ENCODE measurements at regions not wholly inside any gene's neighbourhood (a gene's known extent, or its start where the extent isn't known, plus 50 kb on each side); places are given as distances from the start of the nearest gene placed in this dataset.
A peak's percentile ranks its signal among the peaks of the same experiment; 100 is the strongest.
"Not testable (repeated sequence)": the region's sequence is repeated elsewhere in the genome, so short reads cannot be mapped to it uniquely, and the experiment has no call there.

DNA sequence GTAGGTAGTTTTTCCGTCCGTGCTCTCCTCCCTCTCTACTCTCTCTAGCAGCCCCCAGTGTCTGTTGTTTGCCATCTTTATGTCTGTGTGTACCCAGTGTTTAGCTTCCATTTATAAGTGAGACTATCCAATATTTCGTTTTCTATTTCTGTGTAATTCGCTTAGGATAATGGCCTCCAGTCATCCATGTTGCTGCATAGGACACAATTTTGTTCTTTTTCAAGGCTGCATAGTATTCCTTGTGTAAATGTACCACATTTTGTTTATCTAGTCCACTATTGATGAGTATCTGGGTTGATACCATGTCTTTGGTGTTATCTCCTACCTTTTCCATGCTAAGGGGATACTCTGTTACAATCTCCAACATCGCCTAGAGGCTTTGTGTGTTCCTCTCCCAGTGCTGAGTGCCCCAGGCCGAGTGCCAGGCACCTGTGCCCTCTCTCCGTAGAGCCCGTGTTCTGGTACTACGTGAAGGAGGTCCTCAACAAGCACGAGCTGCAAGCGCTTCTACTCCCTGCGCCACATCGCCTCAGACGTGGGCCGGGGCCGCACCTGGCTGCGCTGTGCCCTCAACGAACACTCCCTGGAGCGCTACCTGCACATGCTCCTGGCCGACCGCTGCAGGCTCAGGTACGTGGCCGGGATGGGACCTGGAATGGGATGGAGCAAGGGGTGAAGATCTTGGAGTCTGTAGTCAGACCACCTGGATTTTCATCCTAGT is 51.0 kb downstream of the NPIPB11 start:
- not testable (repeated sequence) for DNase-seq

DNA sequence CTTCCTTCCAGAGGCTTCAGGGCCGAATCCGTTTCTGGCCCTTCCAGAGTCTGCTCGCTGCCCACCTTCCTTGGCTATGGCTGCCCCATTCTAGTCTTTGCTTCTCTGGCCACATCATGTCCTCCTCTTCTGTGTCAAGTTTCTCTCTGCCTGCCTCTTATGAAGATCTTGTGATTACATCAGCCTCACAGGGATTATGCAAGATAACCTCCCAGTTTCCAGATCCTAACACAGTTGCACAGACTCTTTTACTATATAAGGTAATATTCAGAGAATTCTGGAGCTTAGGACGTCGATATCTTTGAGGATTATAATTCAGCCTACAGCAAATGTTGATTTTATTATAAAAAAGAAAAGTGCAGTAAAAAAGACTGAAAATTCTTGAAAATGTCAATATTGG is 52.1 kb downstream of the NPIPB11 start:
- not testable (repeated sequence) for DNase-seq

DNA sequence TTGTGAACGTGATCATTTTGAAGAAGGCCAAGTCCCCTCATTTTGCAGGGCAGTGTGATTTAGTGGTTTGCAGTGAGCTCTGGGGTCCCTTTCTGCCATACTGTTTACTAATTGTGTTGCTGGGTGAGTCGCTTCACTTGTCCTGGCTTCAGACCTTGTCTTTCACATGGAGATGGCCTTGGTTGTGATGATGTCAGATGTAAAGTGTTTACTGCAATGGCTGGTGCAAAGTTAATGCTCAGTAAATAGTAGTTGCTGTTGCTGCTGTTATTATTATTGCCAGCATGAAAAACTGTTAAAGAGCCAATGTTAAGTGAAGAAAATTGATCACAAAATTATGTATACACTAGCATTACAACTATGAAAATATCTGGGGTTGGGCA is 53.9 kb downstream of the NPIPB11 start:
- not testable (repeated sequence) for DNase-seq

DNA sequence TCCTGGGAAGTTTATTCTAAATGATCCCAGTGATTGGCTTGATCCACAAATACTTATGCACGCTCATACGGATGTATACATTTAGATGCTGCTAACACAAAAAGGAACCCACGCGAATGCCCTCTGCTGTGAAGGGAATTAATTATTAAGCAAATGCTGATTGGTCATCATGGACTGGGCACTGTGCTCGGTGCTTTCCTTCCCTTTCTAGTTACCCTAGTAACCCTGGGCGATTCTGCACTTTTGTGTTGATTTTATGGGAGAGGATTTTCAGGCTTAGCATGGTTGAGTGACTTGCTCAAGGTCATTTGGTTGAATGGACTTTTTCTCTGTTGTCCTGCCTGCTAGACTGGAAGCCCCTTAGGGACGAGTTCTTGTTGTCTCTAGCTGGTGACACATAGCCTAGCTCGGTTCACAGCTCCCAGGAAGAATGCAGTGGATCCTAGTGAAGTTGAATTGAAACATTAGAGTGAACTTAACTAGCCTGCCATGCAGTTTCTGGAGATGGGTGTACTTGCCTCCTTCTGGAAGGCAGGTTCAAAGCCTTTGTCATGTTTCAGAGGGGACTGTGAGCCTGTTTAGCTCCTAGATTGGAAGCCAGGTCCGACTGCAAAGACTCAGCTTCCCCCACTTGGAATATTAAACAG is 54.4 kb downstream of the NPIPB11 start:
- DNase-seq = not testable (repeated sequence)

DNA sequence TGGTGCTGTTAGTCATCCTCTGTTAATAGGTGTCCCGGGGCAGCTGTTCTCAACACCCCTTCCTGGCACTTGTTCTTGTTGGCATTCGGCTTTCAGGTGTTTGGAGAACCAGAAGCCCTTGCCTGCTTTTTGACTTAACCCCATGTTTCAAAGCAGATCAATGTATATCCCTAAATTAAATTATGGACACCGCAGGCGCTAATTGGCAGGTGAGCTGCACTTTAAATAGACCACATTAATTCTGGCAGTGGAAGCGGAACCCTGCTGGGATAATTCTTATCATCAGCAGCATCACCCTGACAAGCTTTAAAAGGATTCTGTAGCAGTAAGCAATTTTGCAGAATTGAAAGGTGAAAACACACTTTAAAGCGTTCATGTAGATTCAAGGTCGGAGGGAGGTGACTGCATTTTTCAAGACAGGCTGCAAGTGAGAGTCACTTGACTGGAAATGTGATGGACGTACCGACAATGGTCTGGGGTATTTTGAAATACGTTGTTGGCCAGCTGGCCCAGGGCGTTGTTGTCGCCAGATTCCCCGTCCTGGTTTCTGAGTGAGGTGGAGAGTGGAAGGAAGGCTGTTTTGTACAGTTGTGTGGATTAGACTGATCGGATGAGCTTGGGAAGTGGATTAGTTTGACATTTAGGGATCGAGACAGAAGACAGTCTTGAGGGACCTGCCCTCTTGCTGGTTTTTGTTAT is 55.1 kb downstream of the NPIPB11 start:
- DNase-seq = not testable (repeated sequence)

DNA sequence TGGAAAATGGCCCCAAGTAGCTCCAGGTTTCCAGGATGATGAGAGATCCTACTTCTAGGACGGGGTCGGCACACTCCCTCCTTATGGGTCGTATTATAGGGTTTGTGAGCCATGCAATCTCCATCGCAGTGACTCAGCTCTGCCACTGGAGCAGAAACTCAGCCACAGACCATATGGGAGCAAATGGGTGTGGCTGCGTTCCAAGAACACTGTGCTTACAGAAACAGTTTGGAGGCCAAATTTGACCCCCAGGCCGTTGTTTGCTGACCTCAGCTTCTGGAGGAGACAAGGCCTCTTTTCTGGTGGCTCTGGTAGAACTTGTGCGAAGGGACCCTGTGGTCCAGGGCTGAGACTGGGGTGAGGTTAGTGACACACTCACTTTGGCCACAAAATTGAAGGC is 56.5 kb downstream of the NPIPB11 start:
- DNase-seq = not testable (repeated sequence)

DNA sequence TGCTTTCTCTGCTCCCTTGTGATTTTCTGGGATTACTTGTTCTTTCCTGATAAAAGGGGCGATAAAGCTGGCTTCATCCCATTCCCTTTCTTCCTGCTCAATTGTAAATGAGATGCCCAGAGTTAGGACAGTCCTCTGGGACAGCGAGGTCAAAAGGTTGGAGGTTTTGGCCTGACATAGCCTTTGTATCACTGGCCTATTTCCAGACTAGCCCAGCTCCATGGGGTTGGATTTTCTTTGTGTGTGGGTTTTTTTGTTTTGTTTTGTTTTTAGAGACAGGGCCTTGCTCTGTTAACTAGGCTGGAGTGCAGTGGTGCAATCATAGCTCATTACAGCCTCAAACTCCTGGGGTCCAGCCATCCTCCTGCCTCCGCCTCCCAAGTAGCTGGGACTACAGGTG is 57.8 kb downstream of the NPIPB11 start:
- DNase-seq = not testable (repeated sequence)

DNA sequence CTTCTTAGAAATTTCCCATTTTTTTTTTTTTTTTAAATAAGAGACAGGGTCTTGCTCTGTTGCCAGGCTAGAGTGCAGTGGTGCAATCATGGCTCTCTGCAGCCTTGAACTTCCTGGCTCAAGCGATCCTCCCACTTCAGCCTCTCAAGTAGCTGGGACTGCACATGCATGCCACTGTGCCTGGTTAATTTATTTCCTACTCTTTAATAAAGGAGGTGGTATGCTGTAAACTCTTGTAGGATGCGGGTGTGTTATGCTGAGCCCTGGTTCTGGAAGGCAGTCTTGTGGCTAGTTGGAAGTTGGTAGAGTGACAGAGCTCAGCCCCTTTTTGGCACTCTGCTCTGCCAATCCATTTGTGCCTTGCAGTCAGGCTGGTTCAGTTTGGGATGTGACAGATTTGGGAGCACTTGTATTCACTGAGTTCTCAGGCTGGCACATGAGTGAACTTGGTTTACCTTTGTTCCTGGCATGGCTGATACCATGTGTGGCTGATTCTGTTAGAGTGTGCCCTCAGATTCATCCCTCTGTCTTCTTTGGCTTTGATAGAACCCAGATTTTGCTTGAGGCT is 58.3 kb downstream of the NPIPB11 start:
- DNase-seq = not testable (repeated sequence)

DNA sequence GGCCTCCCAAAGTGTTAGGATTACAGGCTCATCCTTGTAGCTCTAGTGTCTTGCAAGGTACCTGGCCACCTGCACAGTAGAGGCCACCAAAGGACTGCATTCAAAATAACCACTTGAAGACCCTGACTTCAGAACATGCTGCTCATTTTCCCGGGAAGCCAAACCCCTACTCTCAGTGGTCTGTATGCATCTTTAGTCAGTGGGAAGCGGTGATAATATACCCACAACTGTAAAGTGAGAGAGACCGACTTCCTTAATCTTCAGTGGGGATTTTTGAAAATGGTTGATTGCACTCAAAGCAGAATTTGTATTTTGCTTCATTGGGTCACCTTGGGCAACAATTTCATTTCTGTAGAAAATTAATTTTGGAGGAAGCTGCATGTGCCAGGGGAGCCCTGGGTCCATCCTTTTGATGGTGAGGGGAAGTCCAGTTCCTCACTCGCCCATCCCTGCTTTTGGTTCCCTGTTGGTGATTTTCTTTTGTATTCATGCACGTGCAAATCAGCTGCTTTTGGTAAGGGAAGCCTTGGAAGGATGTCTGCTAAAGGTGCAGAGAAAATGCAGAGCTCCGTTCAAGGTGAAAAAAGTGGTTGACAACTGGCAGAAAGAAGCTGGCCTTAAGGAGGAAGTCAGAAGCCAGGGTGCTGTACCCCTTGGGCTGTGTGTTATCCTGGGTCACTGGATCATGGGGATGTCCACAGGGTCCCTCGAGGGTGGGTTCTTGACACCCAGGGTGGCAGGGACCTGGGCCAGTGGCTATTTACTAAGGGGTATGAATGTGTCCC is 59.5 kb downstream of the NPIPB11 start:
- DNase-seq = peak in 1 of 2 donors; percentile 18

DNA sequence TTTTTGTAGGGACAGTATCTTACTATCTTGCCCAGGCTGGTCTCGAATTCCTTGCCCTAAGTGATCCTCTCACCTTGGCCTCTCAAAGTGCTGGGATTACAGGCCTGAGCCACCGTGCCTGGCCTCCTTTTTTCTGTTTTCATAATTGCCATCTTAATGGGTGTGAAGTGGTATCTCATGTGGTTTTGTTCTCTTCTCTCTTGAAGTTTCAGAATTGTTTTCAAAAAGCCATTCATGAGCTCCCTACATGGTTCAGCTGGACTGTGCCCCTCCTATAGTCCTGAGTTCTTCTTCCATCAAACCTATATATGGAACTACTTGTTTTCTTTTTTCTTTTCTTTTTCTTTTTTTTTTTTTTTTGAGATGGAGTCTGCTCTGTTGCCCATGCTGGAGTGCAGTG is 60.3 kb downstream of the NPIPB11 start:
- DNase-seq = not testable (repeated sequence)

DNA sequence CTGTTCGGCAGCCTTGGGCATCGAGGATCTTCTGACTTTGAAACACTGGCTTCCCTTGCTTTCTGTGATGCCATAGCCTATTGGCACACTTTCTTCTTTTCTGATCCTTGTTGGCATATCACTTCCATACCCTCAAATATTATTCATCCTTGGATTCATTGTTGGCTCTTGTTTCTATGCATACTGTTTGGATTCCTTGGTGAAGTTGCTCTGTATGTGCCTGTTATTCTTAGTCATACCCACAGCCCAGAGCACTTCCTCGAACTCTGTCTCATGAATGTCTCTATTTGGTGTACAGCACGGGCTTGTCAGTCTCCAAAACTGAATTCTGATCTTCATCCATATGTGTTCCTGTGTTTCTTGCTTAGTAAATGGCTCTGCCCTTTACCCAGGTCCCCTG is 63.6 kb downstream of the NPIPB11 start:
- not testable (repeated sequence) for DNase-seq

DNA sequence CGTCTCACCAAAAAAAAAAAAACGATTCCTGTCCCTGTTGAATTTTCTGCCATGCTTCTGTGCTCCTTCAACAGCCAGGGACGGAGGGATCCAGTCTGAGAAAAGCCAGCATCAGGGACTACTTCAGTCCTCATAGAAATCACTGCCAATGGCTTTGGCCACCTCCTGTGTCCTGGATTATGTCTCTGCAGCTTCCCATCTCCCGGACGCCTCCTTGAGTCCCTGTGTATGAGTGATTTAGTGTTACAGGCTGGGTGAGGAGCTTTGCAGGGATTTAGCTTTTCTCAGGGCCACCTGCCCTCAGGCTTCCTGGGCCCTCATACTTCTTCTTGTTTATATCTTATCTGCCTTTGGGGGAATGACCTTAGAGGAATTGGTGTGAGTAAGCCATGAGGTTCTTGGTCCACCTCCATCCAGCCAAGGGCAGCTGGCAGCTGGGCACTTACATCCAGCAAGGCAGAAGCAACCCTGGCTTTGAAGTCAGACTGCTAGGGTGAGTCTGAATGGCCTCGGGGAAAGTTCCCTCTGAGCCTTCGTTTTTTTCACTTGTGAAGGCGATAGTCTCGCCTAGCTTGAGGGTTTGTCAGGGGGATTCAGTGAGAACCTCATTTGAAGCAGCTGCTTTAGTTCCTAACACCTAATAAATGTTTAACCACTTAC is 65.6 kb downstream of the NPIPB11 start:
- DNase-seq = not testable (repeated sequence)

DNA sequence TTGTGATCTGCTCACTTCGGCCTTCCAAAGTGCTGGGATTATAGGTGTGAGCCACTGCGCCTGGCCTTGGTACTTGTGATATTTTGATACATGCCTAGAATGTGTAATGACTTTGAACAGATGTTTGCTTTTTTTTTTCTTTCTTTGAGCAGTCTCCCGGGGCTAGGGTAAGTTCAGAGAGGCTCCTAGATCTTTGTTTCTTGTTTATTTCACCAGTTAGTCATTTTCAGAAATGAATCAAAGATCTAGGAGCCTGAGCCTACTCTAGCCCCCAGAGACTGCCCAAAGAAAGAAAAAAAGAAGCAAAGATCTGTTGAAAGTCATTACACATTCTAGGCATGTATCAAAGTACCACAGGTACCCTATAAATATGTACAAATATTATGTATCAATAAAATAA is 66.3 kb downstream of the NPIPB11 start:
- not testable (repeated sequence) for DNase-seq

DNA sequence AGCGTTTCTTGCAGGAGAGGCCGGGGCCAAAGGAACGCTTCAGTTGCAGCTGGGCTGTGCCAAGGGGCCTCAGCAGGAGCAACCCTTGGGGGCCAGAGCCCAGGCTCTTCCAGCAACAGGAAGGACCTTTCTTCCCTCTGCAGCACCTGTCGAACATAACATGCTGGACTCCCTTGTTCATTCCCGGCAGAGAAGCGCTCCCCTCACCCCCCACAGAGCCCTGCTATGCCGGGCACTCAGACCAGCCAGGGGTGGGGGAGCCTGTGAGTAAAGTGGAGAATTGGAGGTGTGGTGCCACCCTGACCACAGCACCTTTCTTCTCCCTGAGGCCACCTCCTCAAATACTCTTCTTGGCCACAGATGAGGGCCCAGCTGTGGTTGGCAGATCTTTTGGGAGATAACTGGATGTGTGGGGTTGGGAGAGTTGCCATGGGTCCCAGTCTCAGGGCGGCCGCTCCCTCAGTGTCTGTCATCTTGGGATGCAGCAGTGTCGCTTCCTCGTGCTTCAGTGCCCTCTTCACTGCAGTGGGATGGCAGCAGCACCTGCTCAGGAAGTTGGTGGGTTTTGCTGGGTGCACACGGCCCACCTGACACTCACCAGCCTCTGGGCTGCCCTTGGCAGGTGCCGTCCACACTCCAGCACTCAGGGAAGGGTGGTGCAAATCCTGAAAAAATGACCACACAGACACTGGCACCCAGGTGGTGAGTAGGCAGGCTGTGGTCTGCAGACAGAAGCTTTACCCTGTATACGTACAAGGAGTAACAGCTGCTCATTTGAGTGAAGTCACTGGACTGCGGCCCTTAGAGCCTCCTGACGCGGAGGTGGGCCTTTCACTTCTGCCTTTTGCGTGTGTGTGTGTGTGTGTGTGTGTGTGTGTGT is 67.5 kb downstream of the NPIPB11 start:
- peak in 1 of 2 donors; percentile 83 for DNase-seq

DNA sequence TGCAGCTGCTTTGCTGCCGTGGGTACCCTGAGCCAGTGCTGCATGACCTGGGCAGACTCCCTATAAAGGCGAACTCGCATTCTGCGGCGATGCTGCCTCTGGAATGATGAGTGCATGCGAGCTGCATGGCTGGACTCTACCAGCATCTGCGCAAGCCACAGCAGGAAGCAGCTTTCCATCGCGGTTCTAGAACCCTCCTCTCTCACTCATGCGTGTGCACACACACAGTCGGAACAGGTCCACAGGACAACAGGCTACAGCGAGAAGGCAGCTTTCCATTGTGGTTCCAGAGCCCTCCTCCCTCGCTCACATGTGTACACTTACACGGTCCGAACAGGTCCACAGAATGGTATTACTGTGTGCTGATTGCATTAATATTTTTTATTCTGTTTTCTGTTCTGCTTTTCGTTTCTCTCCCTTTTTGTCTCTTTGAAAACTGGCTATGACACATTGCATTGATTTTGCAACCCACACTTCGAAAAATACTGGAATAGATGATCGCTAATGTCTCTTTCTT is 69.1 kb downstream of the NPIPB11 start:
- DNase-seq = peak in 1 of 2 donors; percentile 26

DNA sequence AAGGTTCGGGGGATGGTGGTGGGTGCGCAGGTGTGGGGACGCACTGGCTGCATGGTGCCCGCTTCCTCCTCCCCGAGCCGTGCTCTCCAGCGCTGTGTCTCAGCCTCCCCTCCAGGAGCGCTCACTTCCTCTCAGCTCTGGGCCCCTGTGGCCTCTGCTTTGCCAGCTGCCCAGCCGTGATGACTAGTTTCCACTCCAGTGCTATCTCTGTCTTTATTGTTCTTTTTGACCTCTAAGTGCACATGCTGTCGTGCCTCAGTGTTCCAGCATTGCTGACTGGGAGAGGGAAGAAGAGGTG is 71.0 kb downstream of the NPIPB11 start:
- peak in 1 of 2 donors; percentile 31 for DNase-seq

DNA sequence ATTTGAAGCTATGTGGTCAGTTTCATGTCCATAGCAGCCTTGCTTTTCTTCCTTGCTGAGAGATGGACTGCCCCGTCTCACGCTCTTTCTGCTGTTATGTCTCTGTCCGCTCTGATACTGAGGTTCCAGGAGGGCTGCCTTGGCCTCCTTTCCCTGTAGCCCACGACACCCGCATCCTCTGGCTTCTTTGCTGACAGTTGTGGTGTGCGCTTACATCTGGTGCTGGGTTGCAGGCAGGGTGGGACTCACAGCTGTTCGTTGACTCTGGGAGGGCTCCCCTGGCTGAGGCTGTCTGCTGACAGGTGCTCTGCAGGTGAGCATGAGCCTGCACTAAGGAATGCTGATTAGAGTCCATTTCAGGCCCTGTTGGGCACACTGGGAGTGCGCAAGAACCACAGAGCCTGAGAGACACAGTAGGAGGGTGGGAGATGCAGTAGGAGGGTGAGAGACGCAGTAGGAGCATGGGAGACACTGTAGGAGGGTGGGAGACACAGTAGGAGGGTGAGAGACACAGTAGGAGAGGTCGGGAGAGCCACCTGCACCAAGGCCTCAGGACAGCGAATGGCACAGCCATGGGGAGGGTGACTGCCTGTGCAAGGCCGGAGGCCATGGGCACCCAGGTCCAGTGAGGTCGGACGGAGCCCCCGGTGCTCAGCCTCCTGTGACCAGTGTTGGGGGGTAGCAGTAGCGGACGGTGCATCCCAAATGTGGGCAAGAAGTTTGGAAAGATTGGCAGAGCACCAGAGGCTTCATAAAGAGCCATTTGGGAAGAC is 71.5 kb downstream of the NPIPB11 start:
- DNase-seq = not testable (repeated sequence)

DNA sequence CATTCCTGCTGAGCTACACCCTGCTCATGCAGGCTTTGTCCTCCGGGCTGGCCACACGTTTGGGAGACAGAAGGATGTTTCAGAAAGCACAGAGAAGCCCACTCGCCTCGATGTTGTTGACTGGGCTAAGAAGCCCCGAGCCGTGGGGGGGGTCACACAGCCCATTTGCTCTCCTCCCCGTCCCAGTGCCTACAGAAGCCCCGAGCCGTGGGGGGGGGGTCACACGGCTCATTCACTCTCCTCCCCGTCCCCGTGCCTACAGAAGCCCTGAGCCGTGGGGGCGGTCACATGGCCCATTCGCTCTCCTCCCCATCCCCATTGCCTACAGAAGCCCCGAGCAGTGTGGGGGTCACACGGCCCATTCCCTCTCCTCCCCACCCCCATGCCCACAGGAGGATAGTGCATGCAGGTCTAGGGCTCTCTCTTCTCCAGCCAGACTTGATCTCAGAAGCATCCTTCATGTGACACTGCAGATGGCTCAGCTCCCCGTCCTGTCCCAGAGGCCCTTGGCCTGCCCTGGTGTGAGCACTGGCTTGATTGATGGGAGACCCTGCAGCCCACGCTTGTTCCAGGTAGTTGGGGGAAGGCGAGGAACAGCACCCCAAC is 72.9 kb downstream of the NPIPB11 start:
- not testable (repeated sequence) for DNase-seq

DNA sequence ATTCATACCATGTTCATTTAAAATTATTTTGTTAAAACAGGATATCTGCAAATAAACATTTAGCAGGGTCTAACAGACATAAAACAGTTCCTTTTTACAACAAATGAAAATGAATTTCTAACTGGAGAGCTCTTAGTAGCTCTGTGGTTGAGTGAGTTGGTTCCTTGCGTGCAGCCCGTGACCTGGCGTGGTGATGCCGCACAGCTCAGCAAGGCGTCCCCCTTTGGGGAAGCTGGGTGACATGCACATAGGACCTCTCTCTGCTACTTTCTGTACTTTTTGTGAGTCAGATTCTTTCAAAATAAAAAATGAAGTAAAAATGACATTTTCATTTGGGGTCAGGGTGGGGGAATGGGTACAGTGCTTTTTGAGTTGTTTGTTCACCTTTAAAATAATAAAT is 75.9 kb downstream of the NPIPB11 start:
- DNase-seq = not testable (repeated sequence)

DNA sequence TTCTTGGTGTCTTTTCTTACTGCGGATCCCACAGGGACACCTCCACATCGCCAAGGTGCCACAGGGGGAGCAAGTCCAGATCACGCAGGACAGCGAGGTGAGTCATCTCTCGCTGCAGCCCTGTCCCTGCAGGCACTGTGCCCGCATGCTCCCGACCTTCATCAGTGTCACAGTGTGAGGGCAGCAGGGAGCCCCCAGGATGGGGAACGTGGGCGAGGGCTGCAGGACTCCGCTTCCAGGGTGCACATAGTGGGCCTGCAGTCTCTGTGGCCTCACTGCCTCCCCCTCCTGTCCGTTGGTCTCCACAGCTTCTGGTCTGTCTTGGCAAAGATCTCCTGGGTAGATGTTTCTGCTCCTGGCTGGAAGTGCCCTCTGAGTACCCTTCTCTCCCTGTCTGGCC is 78.0 kb downstream of the NPIPB11 start:
- DNase-seq = not testable (repeated sequence)
